GM18511 (cell line): ENCODE measurements at regions not wholly inside any gene's neighbourhood (a gene's known extent, or its start where the extent isn't known, plus 50 kb on each side); places are given as distances from the start of the nearest gene placed in this dataset.
"Not testable (repeated sequence)": the region's sequence is repeated elsewhere in the genome, so short reads cannot be mapped to it uniquely, and the experiment has no call there.

Source experiments
- ATAC-seq: cut with Tn5 transposase; IDR thresholded peaks from one replicate; pipeline ENCODE4 v1.9.1; 2021; ENCODE audit warnings: mild to moderate bottlenecking, moderate library complexity; ENCODE audit not compliant: unreplicated experiment

DNA sequence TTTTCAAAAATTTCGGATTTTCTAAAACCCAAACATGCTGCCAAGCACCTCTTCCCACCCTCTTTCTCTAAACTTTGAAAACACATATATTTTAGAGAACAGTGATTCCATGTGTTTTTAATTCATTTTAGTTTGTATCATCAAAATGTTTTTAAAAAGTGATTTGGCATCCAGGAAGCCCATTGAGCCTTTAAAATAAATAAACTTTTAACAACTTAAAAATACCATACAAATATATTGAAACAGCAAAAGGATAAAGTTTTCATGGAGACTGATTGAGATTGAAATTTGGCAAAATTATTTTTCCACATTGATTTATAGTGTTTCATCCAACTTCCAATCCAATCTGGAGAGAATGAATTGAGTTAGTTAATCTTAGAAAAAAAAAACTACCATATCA, 374.7 kb downstream of the CD109 start:
- ATAC-seq: no peak

DNA sequence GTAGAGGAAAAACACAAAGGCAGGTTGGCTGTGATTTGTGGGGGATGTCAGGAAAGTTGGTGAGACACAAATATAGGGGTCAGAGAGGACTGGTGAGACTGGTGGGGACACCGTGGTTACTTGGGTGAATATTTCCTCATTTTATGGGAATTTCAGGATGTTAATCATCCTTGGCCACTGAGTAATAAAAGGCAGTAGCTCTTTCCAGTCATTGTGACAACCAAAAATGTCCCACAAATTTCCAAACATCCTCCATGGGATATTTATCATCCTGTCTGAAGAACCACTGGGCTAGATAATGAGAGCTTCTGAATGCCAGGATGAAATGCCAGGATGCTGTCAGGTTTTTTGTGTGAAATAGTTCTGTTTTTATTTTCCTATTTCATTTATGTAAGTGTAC, 374.1 kb downstream of the CD109 start:
- no peak for ATAC-seq

DNA sequence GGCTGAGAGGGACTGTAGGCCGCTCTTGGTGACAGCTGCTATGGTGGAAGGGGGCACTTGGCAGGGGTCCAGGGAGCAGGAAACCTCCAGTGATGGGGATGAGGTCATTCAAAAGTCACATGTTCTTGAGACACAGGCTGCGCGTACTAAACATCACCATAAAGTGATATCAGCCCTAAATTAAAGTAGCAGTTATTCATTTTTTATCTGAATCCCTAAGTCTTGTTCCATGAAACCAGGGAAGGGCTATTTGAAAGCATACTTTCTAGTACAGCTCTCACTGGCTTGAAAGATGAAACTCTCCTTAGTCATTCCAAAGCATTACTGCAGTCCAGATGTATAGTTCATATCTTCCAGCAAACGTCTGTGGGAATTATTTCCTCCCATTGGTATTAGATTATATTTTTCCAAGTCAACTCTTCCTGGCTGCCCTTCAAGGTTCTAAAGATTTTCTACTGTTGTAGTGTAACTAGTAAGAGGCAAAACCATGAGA, 373.1 kb downstream of the CD109 start:
- no peak for ATAC-seq

DNA sequence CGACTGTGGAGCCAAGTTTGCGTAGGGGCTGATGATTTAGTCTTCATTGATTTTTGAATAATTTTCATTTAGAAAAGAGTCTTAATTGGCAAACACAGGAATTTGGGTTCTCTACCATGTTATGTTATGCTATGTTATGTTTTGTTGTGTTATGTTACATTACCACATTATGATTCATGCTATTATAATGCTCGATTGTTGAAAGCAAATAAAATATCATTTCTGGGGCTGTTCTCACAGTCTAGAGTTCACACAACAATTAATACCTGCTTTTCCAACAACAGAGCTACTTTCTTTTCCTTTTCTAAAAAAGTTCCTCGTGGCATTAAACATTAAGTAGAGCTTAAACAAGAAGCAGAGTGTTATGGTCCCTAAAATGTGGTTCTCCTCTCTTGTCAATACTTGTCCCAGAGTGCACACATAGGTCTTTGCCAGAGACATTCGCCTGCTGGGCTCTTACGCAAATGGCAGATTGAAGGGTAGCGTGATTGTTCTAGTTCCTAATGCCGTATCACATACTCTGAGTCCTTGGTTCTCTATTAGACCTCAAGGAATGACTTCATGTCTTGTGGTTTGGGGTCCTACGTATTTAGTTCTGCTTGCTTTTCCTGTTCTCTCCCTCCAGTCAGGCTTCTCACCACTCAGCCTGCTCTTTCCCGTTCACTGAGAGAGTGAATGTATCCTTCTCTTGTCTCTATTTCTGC, 370.3 kb downstream of the CD109 start:
- no peak for ATAC-seq

DNA sequence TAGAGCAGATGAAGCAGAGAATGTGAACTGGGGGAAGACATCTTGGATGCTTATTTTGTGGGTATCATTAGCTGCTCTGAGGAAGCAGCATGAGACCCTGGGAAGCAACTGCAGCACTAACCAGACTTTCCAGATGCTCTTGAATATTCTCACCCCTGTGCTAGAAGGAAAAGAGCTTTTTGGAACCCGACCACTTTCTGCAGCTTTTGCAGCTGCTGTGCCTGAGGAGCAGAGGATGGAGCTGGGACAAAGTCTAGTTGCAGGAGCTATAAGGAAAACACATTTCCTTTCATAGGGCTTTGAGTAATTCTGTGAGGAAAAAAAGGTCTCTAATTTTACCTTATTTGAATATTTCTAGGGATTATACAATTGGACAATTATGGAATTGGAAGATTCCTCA, 369.7 kb downstream of the CD109 start:
- ATAC-seq: no peak

DNA sequence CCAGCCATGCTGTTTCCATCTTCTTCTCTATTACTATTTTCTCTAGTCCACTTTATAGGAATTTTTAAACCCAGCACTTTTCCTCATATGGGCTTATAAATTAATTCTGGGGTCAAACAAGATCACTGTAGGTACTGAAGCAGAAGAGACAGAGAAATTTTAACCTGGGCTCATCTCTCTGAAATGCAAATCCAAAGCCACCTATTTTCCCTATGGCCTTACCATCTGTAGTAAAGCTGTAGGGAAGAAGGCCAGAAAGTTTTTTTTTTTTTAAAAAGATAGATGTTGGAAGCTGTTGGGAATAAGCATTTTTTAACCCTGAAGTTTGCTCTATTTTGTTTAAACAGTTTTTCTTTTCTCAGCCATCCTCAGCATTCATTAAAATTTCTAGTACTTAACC, 367.4 kb downstream of the CD109 start:
- no peak for ATAC-seq

DNA sequence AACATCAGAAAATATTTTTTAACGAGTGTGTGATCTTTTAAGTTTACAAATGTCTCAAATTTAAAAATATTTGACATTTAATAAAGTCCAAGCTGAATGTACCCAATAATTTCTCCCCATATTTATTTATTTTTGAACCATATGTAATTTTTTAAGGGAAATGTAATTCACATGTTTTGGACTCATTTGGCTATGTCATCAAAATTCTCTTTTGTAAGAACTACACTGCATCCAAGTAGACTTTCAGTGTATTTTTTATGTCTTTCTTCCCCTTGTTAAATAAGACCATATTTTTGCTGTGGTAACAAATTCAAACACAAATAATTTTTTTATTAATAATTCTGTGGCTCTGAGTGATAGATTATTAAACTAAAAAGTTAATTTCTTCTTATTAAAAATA, 365.2 kb downstream of the CD109 start:
- ATAC-seq: no peak

DNA sequence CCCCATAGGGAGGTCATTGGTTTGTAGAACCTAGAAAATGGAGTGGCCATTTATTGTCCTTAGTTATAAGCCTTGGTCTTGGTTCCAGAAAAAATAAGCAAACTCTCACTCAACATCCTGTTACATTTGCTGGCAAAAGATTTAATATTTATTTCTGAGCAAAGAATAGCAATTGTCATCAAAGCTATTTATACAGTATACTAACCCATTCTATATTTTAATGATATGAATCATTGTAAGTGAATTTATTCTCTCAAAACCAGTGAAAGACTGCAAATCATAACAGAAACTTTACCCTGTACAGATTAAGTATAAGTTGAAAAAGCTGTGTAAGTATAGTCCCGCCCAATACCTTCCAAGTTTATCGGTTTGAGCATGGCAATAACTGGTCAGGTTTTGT, 364.4 kb downstream of the CD109 start:
- ATAC-seq: no peak

DNA sequence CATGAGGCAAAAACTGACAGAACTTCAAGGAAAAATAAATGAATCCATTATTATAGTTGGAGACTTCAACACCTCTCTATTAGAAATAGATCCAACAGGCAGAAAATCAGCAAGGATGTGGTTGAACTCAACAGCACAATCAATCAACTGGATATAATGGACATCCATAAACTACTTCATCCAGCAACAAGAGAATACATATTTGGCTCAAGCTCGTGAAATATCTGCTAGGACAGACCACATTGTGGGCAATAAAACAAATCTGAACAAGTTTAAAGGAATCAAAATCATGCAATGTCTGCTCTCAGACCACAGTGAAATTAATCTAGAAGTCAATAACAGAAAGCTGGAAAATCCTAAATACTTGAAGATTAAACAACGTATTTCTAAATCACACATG, 362.6 kb downstream of the CD109 start:
- ATAC-seq: no peak

DNA sequence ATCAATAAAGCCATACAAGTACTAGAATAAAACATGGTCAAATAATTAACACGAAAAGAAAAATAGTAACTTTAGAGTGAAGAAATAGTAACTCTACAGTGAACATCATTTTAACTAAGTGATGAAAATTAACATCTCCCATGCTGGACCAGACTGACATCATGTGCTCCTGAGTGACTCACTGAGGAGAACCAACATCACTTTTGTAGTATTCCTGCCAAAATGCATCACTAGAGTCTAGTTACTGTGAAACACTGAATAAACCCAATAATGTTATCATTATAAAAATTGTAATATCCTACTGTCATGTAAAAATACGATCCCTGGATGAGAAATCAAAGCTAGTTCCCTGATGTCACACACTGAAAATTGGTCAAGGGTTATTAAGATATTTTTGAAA, 361.3 kb downstream of the CD109 start:
- no peak for ATAC-seq

DNA sequence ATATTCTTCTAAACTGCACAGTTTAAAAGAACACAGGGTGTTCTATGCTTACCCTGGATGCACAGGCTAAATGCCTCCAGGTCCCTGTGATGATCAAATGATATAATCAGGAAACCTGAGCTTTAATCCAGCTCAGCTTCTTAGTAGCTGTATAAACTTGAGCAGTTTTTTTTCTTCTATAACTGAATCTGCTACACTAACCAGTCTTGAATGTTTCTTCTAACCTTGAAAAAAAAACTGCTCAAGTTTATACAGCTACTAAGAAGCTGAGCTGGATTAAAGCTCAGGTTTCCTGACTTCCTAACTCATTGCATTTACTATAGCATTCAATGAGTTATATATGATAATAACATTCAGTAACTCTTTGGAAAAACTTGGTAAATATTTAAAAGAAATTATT, 358.2 kb downstream of the CD109 start:
- ATAC-seq: no peak

DNA sequence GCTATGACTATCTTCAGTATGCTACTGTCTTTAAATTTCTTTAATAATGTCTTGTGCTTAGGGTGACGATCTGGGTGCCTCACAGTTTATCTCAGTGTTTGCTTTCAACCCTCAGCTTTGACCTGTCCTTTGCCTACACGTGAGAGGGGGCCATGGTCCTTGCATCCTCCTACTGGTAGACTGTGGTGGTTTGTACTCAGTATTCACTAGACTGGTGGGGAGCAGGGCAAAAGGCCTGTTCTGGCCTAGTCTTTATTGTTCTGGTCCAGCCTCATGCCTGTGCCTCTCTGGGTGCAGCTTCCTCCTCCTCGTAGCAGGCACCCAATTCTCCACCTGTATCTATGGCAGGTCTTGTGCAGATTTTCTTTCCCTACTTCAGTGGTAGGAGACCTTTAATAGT, 354.9 kb downstream of the CD109 start:
- ATAC-seq: no peak

DNA sequence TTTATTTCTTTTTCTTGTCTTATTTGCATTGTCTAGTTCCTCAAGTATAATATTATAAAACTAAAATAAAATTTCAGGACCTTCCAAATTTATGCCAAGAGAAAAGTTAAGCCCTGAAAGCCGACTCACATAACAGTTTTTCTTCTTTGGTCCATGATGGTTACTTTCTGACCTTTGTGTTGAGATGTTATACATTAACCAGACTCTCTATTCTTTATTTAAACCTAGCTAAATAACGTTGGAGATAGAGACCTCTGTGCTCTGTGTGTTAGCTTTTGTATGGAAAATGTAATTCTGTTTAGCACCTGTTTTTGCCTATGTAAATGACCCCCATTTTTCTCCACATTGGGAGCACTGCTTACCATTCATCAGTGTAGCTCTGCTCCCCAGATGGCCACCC, 352.4 kb downstream of the CD109 start:
- ATAC-seq: no peak

DNA sequence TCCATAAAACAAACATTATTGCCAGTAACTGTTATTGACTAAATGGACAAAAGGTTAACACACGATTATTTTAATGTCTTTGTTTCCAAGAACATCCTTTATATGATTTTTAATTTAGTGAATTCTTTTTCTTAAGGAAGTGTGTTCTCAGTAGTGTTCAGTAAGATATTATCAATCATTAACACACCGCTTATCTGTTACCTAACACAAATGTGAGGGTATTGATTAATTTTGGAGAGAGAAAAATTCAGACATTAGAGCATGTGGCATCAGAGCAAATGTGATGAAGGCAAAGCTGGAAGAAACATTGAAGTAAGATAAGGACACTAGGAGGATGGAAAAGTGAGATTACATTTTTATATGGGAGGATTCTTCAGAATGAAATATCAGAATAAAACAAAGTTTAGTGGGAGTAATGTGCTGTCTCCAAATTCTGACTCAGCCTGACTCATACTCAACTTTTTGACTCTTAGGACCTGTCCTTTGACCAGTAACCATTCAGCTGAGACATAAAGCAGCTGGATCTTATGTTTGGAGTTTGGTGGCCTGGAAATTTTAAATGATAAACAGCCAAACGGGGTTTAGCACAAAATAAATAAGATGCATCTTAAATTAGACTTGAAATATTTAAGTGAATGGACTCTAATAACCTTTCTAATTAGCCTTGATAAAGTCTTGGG, 348.6 kb downstream of the CD109 start:
- no peak for ATAC-seq

DNA sequence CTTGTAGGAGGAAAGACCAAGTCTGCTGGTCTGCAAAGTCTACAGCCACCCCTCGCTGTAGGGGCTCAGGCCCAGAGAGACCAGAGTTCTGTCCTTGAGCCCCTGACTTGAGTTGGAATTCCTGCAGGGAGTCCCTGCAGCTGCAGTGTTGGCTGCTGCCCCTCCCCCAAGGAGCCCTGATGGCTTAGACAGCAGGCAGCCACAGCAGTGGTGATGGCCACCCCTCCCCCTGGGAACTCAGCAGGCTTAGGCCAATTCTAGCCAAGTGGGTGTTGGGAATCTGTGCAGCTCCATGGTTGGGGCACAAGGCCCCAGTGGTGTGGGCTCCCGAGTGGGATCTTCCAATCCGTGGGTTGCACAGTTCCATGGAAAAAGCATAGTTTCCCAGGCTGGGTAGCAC, 345.4 kb downstream of the CD109 start:
- ATAC-seq: no peak

DNA sequence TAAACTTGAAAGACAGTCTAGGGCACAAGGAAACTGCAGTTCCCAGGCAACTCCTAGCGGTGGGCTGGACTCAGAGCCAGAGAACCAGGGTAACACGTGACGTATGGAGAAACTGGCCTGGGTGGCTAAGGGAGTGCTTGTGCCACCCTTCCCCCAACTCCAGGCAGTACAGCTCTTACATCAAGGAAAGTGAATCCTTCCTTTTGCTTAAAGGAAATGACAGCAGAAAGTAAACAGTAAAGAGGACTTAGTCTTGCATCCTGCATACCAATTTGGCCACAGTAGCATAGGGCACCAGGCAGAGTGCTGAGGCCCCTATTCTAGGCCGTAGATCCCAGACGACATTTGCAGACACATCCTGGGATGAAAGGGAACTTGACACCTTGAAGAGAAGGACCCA, 322.8 kb downstream of the CD109 start:
- ATAC-seq: no peak

DNA sequence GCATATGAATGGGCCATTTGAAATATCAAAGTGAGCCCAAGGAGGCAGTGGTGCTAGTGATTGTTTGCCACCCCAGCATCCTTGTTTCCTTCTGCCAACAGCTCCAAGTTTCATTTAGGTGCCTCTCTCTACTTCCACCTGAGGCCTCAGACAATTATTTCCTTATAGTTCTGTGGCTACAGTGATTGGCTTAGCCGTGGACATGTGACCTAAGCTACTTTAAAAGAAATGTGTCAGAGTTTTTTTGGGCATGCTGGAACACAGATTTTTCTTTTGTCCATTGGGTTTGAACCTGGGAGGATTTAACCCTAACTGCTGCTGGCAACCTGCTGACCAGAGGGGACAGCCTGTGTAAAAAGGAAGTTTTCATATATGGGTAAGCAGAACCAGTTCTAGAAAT, 319.4 kb downstream of the CD109 start:
- ATAC-seq: no peak

DNA sequence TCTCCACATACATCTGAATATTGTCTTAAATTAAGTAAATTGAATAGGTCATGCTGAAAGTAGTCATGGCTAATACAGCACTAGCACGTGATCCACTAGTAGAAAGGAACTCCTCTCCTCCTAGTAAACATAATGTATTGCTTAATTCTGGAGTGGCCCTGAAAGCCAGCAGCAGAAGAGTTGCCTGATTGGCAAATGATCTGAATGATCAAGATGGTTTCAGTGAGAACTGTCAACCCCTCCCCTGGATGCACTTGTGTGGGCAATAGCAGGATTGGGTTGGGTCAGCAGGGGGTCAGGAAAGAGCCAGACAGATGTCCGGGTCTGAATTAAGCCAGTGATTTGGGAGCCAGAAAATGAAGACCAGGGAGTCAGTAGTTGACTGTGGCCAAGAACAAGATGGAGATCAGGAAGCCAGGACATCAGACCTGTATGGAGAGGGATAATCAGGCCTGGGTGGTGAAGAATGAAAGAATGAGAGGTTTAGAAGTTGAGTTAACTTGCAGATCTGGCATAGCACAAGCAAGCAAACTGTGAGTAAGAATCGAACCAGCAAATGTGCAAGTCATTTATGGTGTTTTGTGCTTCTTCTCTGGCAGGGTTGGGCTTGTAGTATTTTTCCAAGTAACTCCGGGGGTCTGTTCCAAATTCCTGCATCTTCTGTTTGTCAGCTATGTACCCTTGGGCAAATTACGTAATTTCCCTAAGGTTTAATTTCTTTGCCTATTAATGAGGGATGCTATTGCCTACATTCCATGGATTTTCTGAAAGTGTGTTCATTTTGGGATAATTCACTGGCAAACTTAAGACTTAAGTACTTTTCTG, 304.9 kb downstream of the CD109 start:
- no peak for ATAC-seq

DNA sequence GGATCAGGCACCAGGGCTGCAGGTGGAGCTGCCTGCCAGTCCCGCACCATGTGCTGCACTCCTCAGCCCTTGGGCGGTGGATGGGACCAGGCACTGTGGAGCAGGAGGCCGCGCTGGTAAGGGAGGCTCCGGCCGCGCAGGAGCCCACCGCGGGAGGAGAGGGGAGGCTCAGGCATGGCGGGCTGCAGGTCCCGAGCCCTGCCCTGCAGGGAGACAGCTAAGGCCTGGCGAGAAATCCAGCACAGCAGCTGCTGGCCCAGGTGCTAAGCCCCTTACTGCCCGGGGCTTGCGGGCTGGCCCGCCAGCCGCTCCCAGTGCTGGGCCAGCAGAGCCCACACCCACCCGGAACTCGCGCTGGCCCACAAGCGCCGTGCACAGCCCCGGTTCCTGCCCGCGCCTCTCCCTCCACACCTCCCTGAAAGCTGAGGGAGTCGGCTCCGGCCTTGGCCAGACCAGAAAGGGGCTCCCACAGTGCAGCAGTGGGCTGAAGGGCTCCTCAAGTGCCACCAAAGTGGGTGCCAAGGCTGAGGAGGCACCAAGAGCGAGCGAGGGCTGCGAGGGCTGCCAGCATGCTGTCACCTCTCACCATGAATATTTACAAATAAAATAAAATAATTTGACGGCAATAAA, 294.7 kb downstream of the CD109 start:
- ATAC-seq: not testable (repeated sequence)

DNA sequence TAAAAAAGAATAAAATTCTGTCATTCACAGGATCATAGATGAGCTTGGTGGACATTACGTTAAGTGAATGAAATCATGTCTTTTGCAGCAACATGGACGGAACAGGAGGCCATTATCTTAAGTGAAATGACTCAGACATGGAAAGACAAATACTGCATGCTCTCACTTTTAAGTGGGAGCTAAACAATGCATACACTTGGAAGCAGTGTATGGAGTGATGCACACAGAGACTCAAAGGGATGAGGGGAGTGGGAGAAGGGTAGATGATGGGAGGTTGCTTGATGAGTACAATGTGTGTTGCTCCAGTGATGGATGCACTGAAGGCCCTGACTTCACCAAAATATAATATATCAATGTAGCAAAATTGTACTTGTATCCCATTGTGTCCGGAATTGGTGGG, 293.4 kb downstream of the CD109 start:
- ATAC-seq: no peak

DNA sequence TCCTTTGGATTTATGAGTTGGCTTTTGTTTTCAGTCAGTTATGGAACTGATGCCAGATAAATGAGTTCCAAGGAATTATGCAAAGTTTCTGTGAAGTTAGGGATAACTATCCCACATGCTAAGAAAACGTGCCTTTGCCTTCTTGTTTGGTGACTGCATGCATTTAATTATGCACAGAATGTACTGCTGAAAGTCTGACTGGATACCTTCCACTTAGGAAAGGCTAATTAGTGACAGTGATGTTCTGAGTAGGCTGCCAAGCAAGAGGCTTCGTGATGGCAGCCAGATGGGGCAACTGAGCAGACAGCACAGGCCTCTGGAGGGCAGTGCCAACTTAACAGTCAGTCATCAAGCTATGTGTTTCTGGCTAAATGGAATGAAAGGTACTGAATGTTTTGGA, 289.9 kb downstream of the CD109 start:
- no peak for ATAC-seq
